GM21723 (cell line): ENCODE measurements at regions not wholly inside any gene's neighbourhood (a gene's known extent, or its start where the extent isn't known, plus 50 kb on each side); places are given as distances from the start of the nearest gene placed in this dataset.
A peak's percentile ranks its signal among the peaks of the same experiment; 100 is the strongest.

Experiments
- ATAC-seq: cut with Tn5 transposase; IDR thresholded peaks from one replicate; pipeline ENCODE4 v1.9.1; 2021; ENCODE audit warnings: mild to moderate bottlenecking, moderate library complexity; ENCODE audit not compliant: unreplicated experiment

DNA sequence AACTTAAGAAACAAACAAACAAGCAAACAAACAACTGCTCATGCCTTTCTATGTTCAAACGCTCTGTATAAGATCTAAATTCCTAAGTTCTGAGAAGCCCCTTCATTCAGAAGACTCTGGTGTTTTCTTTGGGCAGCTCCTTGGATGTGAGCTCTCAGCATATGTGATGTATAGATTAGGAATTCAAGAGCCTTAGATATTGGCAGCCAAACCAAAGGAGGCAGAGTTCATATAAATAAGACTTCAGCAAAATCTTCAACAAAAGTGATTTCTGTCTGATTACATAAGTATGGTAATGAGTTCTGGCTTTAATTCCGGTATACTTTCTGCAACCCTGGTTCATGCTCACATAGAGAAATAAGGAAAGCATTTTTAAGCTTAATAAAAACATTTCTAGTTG is 145.6 kb downstream of the DYRK2 start:
- no peak for ATAC-seq

GRCh38 chr12:67795236-67795635 is 146.7 kb downstream of the DYRK2 start:
- ATAC-seq, result no peak

DNA sequence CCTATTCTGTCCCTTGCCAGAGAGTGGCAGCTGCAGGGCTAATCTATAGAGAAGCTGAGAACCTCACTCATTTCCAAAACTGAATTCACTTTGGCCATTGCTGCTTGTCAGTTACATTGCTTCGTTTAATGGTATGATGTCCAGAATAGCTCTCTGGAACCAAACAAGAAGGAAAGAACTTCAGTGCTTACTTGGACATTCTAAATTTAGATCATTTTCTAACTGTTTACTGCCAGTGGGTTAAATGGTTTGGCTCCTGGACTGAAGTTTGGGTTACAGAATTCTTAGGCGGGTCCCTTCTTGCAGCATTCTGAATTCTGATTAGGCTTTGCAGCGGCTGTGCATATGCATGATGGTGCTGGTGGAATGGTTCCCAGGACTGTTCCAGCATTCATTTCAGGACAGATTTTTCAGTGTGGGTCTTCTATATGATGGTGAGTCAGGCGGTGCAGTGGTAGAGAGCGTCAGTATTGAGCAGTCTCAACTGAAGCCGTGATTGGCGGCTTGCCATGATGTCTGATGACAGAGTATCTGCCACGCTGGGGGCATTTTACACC is 148.7 kb downstream of the DYRK2 start:
- ATAC-seq, result no peak

GRCh38 chr12:67797753-67798152 is 149.2 kb downstream of the DYRK2 start:
- no peak for ATAC-seq

GRCh38 chr12:67798768-67799167 is 150.2 kb downstream of the DYRK2 start:
- ATAC-seq, result no peak

DNA sequence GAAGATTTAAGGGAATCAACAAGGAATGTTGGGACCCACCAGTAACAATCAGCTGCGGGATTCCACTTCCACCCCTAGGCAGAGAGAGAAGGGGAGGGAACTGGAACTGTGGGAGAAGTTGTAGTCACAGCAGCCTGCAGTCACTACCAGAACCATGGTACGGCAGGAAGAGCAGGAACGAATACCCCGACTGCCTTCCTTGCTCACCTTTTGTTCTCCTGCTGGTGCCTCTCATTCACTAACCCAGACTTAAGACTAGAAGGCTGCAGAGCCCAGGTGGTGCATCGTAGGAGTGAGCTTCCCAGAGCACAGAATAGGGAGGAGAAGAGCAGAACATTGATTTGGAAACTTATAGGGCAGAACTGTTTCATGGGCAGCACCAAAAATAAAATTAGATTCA is 154.2 kb downstream of the DYRK2 start:
- ATAC-seq, result no peak

GRCh38 chr12:67803278-67803993 is 154.9 kb downstream of the DYRK2 start:
- ATAC-seq, result no peak

GRCh38 chr12:67804168-67804567 is 155.6 kb downstream of the DYRK2 start:
- ATAC-seq, result no peak

DNA sequence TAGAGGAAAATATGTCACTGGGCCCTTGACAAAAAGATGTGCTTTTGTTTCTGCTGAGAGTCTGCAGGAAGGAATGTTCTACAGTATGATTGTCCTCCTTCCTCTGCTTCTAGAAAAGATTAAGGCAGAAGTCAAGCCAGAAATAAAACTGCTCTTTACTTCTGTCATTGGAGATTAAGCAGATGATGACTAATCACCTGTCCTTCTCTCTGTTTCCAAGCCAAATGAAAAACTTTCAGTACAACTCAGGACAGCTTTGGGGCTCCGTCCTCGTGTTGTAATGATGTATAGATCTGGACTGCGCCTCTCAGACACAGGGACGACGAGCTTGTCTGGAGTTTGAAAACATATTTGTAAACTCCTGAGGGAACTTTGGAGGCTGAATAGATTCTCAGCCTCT is 159.3 kb downstream of the DYRK2 start:
- no peak for ATAC-seq

DNA sequence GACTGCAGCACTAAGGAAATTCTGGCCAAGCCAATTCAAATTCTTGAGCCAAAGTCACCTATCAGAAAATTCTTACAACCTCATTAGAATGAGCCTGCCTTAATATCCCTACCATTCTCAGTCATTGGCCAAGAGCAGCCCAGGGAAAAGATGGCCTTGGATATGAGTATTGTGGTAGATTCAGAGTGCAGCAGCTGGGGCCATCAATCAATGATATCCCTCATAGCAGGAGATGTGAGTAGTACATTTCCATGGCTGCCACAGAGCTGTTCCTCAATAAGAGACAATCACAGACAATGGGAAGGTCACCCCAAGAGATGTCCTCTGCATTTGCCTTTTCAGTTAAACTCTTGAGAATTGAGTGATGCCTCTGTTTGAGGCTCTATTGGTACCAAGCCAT is 161.6 kb downstream of the DYRK2 start:
- no peak for ATAC-seq

DNA sequence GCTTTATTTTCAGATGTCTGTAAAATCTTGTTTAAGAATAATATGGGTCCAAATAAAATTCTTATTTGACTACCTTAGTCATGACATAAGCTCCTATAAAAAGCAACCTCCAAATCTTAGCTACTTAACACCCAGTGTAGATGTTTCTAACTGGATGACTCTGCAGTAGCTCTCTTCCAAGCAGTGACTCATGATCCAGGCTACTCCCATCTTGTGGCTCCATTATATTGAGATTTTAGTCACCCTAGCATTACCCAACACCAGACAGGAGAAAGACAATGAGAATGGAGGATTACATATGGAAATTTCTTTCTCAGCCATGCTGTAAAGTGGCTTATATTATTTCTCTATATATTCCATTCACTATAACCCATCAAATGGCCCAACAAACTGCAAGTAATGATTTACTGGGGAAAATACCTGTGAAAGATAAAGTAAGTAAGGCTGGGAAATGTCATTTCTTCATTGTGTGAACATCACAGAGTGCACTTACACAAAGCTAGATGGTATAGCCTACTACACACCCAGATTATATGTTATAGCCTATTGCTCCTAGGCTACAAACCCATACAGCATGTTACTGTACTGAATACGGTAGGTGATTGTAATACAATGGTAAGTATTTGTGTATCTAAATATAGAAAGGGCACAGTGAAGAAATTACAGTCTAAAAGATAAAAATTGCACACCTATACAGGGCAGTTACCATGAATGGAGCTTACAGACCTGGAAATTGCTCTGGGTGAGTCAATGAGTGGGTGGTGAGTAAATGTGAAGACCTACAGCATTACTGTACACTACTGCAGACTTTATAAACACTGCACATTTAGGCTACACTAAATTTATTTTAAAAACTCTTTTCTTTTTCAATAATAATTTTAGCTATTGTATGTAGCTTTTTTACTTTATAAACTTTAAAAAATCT is 163.2 kb downstream of the DYRK2 start:
- no peak for ATAC-seq

DNA sequence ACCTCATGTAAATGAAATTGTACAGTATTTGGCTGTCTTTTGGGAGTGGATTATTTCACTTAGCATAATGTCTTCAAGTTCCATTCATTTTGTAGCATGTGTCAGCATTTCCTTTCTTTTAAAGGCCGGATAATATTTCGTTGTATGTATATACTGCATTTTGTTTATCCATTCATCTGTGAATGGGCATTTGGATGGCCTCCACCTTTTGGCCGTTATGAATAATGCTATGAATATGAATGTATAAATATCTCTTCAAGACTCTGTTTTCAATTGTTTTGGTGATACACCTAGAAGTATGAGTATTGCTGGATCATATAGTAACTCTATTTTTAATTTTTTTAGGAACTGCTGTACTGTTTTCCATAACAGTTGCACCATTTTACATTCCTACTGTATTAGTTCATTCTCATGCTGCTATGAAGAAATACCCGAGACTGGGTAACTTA is 164.9 kb downstream of the DYRK2 start:
- ATAC-seq, result no peak

- ATAC-seq, result no peak
Observed at GRCh38 chr12:67816269-67816668, 167.7 kb downstream of the DYRK2 start.

- ATAC-seq, result no peak
Observed at GRCh38 chr12:67818459-67818903, 169.9 kb downstream of the DYRK2 start.

- no peak for ATAC-seq
Observed at GRCh38 chr12:67819902-67820301, 169.3 kb upstream of the IFNG-AS1 start.

GRCh38 chr12:67820694-67821093 is 168.6 kb upstream of the IFNG-AS1 start:
- ATAC-seq, result no peak

DNA sequence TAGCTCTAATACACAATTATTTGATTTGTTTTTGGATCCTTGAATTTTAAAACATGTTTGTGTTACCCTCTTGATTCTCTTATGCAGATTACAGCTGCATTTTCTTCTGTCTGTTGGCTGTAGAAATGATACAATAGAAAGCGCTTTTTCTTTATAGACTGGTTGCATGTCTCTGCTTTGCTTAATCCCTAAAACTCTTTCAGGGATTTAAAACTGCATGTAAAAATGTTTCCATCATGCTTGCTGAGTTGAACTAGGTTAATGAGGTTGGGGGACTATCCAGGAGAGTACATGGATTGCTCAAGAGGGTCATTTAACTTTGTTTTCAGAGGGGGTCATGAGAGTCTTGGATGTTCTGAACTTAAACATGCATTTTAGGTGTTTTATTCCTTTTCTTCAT is 166.4 kb upstream of the IFNG-AS1 start:
- ATAC-seq, result no peak

DNA sequence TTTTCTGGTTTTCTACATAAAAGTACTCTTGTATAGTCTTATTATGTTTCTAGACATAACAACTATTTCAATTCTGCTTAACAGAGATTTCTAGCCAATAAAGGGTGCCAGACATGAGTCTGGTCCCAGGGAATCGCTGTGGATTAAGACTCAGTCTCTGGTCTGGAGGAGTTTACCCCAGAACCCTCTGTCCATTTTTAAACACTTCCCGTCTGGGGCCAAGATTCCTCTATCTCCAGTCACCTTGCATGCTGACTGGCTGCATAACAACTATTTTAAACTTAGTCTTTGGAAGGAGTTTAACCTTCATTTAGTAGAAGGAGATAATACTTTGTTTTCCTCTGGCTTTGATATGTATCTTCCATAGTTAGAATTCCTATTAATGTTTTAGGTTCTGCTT is 163.1 kb upstream of the IFNG-AS1 start:
- no peak for ATAC-seq

DNA sequence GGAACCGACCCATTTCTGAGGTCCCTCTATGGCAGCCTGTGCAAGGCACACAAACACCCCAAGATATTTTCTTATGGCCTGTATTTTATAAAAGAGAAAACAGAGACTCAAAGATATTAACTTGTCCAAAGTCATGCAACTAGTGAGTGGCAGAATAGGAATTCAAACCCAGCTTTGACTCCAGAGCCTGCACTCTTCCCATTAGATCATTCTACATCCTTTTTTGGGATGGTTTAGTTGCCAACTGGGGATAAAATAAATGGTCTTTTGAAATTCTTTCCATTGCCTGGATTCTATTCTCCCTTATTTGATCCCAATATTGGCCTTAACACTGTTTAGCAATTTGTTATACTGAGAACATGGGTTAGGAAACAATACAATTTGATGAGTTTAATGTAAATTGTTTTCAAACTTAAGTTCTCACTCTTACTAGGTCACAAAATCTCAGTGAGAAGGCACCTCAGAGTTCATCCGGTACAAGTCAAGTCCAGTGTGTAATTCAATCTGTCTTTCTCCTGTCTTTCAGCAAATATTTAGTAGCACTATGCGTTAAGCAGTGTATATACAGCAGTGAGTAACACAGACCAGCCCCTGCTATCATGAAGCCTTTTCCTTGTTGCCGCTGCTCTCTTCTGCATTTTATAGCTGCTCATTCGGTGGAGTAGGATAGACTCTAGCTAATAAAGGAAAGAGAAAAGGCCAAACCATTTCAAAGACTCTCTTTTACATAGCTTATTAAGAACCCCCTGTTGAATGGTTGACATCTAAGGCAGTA is 162.1 kb upstream of the IFNG-AS1 start:
- ATAC-seq, result no peak

DNA sequence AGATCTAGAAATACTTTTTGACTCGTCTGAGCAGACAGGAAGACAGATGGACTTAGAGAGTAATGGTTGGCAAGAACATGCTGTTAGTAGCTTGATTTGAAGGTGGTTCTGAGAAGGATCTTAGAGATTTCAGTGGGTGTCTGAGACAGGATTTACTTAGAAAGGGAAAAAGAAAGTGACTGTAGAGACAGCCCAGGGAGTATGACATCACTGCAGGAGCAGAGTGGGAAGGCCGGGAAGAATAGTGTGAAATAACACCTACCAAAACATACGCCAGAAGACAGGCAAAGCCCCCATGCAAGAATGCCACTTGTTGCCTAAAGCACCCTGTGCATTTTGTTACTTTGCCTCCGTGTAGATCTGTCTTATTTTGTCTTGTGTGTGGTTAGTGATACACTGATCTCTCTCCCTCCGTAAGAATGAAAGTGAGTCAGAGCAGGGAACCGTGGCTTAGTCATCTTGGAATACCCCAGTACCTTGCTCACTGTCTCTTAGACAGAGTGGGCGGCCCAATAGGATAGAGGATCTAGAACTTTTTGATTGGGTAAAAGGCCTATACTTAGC is 161.3 kb upstream of the IFNG-AS1 start:
- ATAC-seq, result peak; percentile 74

DNA sequence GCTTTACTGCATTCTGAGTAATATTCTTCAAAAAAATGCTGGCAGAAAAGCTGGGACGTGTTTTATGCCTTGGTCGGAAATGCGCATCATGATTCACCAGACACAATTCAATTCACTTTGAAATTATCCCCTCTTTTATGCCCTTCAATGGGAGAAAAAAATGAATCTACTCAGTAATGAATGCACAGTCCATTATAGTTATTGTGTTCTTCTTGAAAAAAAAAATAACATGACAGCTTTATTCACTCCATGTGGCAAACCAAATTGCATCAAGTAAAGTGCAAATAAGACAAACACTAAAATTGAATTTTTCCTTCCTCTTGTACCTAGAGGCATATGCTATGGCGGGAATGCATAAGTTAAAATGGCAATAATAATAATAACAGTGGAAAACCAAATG is 159.4 kb upstream of the IFNG-AS1 start:
- no peak for ATAC-seq
